ENCODE measurements at regions not wholly inside any gene's neighbourhood (a gene's known extent, or its start where the extent isn't known, plus 50 kb on each side); places are given as distances from the start of the nearest gene placed in this dataset.

- no peaks in the 10 kb centered on the region for H3K27me3 Mint-ChIP-seq
- ATAC-seq (ENCODE audit: low read depth) (no peak), DNase-seq (no peak)
- H3K4me1 Mint-ChIP-seq = no peaks in the 10 kb centered on the region
- H3K9me3 Mint-ChIP-seq = peaks cover 38% of the 10 kb centered on the region
- H3K36me3 Mint-ChIP-seq (ENCODE audit: low read depth) = no peaks in the 10 kb centered on the region
- intact Hi-C loops (cut with micrococcal nuclease) = no loop called here
- H3K4me3 Mint-ChIP-seq = no peak overlapping the region
- no peak for TF ChIP-seq CTCF (IDR thresholded peaks at IDR 0.05)
- ChIA-PET CTCF (no interaction called here), POLR2A (no interaction called here)
- no peak overlapping the region for H3K27ac Mint-ChIP-seq
Observed at GRCh38 chr4:116016201-116016600, 902.8 kb upstream of the NDST4 start.

GRCh38 chr4:116015549-116015948 lies 902.1 kb upstream of the NDST4 start:
- DNase-seq (no peak), ATAC-seq (ENCODE audit: low read depth) (no peak)
- Mint-ChIP-seq H3K27ac (no peak overlapping the region), H3K36me3 (ENCODE audit: low read depth) (no peaks in the 10 kb centered on the region), H3K9me3 (peaks cover 34% of the 10 kb centered on the region), H3K27me3 (no peaks in the 10 kb centered on the region), H3K4me3 (no peak overlapping the region), H3K4me1 (no peaks in the 10 kb centered on the region)
- intact Hi-C loops (cut with micrococcal nuclease) = no loop called here
- TF ChIP-seq CTCF (IDR thresholded peaks at IDR 0.05) = no peak
- ChIA-PET CTCF (no interaction called here), POLR2A (no interaction called here)

GRCh38 chr4:116015062-116015461 lies 901.6 kb upstream of the NDST4 start:
- ATAC-seq (ENCODE audit: low read depth) = no peak

GRCh38 chr4:116010923-116011322 lies 897.5 kb upstream of the NDST4 start:
- Mint-ChIP-seq H3K4me1 (no peaks in the 10 kb centered on the region), H3K36me3 (ENCODE audit: low read depth) (no peaks in the 10 kb centered on the region), H3K9me3 (peaks cover 22% of the 10 kb centered on the region), H3K4me3 (no peak overlapping the region), H3K27ac (no peak overlapping the region), H3K27me3 (no peaks in the 10 kb centered on the region)
- TF ChIP-seq CTCF (IDR thresholded peaks at IDR 0.05) = no peak
- ATAC-seq (ENCODE audit: low read depth) (no peak), DNase-seq (no peak)
- ChIA-PET POLR2A (no interaction called here), CTCF (no interaction called here)
- intact Hi-C loops (cut with micrococcal nuclease) = no loop called here

More at GRCh38 chr4:116015062-116015461, 901.6 kb upstream of the NDST4 start:
- Mint-ChIP-seq H3K4me3 (no peak overlapping the region), H3K4me1 (no peaks in the 10 kb centered on the region), H3K36me3 (ENCODE audit: low read depth) (no peaks in the 10 kb centered on the region), H3K9me3 (peaks cover 34% of the 10 kb centered on the region), H3K27ac (no peak overlapping the region), H3K27me3 (no peaks in the 10 kb centered on the region)
- no peak for TF ChIP-seq CTCF (IDR thresholded peaks at IDR 0.05)
- no peak for DNase-seq
- ChIA-PET CTCF (no interaction called here), POLR2A (no interaction called here)
- intact Hi-C loops (cut with micrococcal nuclease) = no loop called here

- POLR2A ChIA-PET = no interaction called here
- Mint-ChIP-seq H3K27me3 (no peaks in the 10 kb centered on the region), H3K4me3 (no peak overlapping the region), H3K27ac (no peak overlapping the region), H3K9me3 (peaks cover 5% of the 10 kb centered on the region), H3K4me1 (no peaks in the 10 kb centered on the region), H3K36me3 (ENCODE audit: low read depth) (no peaks in the 10 kb centered on the region)
- no peak for TF ChIP-seq CTCF (IDR thresholded peaks at IDR 0.05)
- no peak for DNase-seq
- no peak for ATAC-seq (ENCODE audit: low read depth)
- intact Hi-C loops (cut with micrococcal nuclease) = no loop called here
- CTCF ChIA-PET = no interaction called here
Observed at GRCh38 chr4:116005806-116006088, 892.3 kb upstream of the NDST4 start.
